ENCODE measurements at regions not wholly inside any gene's neighbourhood (a gene's known extent, or its start where the extent isn't known, plus 50 kb on each side); places are given as distances from the start of the nearest gene placed in this dataset.

- no peak for DNase-seq
- in situ Hi-C loops (cut with MboI; ENCODE audit: low pct_unique_long_range_greater_than_20kb, low sequenced_read_pairs): no loop called here
Observed at GRCh38 chr7:369476-370258, 79.7 kb downstream of the FOXL3 start.

GRCh38 chr7:370259-370625 is 80.3 kb downstream of the FOXL3 start:
- no peak for DNase-seq
- in situ Hi-C loops (cut with MboI; ENCODE audit: low pct_unique_long_range_greater_than_20kb, low sequenced_read_pairs): no loop called here

- no peak for DNase-seq
- in situ Hi-C loops (cut with MboI; ENCODE audit: low pct_unique_long_range_greater_than_20kb, low sequenced_read_pairs): no loop called here
Observed at GRCh38 chr7:370775-371118, 80.8 kb downstream of the FOXL3 start.

- DNase-seq: peak; percentile 21
- in situ Hi-C loops (cut with MboI; ENCODE audit: low pct_unique_long_range_greater_than_20kb, low sequenced_read_pairs): no loop called here
Observed at GRCh38 chr7:371119-371778, 81.3 kb downstream of the FOXL3 start.

GRCh38 chr7:371779-372545 is 82.0 kb downstream of the FOXL3 start:
- DNase-seq: no peak
- in situ Hi-C loops (cut with MboI; ENCODE audit: low pct_unique_long_range_greater_than_20kb, low sequenced_read_pairs): no loop called here

- in situ Hi-C loops (cut with MboI; ENCODE audit: low pct_unique_long_range_greater_than_20kb, low sequenced_read_pairs): no loop called here
- no peak for DNase-seq
Observed at GRCh38 chr7:372546-372931, 82.6 kb downstream of the FOXL3 start.

- in situ Hi-C loops (cut with MboI; ENCODE audit: low pct_unique_long_range_greater_than_20kb, low sequenced_read_pairs): no loop called here
- DNase-seq: no peak
Observed at GRCh38 chr7:372932-373791, 83.2 kb downstream of the FOXL3 start.

- no peak for DNase-seq
- in situ Hi-C loops (cut with MboI; ENCODE audit: low pct_unique_long_range_greater_than_20kb, low sequenced_read_pairs): no loop called here
Observed at GRCh38 chr7:373818-374705, 84.1 kb downstream of the FOXL3 start.

- in situ Hi-C loops (cut with MboI; ENCODE audit: low pct_unique_long_range_greater_than_20kb, low sequenced_read_pairs): no loop called here
- DNase-seq: no peak
Observed at GRCh38 chr7:374706-375311, 84.8 kb downstream of the FOXL3 start.

- in situ Hi-C loops (cut with MboI; ENCODE audit: low pct_unique_long_range_greater_than_20kb, low sequenced_read_pairs): no loop called here
- no peak for DNase-seq
Observed at GRCh38 chr7:375321-375831, 85.4 kb downstream of the FOXL3 start.

GRCh38 chr7:375901-376305 is 85.9 kb downstream of the FOXL3 start:
- no peak for DNase-seq

GRCh38 chr7:376306-377079 is 86.5 kb downstream of the FOXL3 start:
- DNase-seq: no peak
- in situ Hi-C loops (cut with MboI; ENCODE audit: low pct_unique_long_range_greater_than_20kb, low sequenced_read_pairs): no loop called here

More at GRCh38 chr7:375901-376305, 85.9 kb downstream of the FOXL3 start:
- in situ Hi-C loops (cut with MboI; ENCODE audit: low pct_unique_long_range_greater_than_20kb, low sequenced_read_pairs): no loop called here

- in situ Hi-C loops (cut with MboI; ENCODE audit: low pct_unique_long_range_greater_than_20kb, low sequenced_read_pairs): no loop called here
- DNase-seq: no peak
Observed at GRCh38 chr7:377080-378040, 87.4 kb downstream of the FOXL3 start.

- in situ Hi-C loops (cut with MboI; ENCODE audit: low pct_unique_long_range_greater_than_20kb, low sequenced_read_pairs): no loop called here
- no peak for DNase-seq
Observed at GRCh38 chr7:378041-378420, 88.1 kb downstream of the FOXL3 start.

- no peak for DNase-seq
- in situ Hi-C loops (cut with MboI; ENCODE audit: low pct_unique_long_range_greater_than_20kb, low sequenced_read_pairs): no loop called here
Observed at GRCh38 chr7:378551-379455, 88.8 kb downstream of the FOXL3 start.

Measured in KBM-7 (cell line).